ENCODE measurements at regions not wholly inside any gene's neighbourhood (a gene's known extent, or its start where the extent isn't known, plus 50 kb on each side); places are given as distances from the start of the nearest gene placed in this dataset.
"Not testable (repeated sequence)": the region's sequence is repeated elsewhere in the genome, so short reads cannot be mapped to it uniquely, and the experiment has no call there.

- DNase-seq (ENCODE audit: low spot score), result no peak
Observed at GRCh38 chr1:166698771-166699170, 140.5 kb upstream of the POGK start.

GRCh38 chr1:166699613-166700012 is 139.7 kb upstream of the POGK start:
- no peak for DNase-seq (ENCODE audit: low spot score)

GRCh38 chr1:166700696-166701095 is 138.6 kb upstream of the POGK start:
- DNase-seq (ENCODE audit: low spot score), result no peak

- DNase-seq (ENCODE audit: low spot score), result no peak
Observed at GRCh38 chr1:166701603-166702100, 137.6 kb upstream of the POGK start.

- no peak for DNase-seq (ENCODE audit: low spot score)
Observed at GRCh38 chr1:166703141-166703540, 136.1 kb upstream of the POGK start.

GRCh38 chr1:166703726-166704462 is 135.4 kb upstream of the POGK start:
- DNase-seq (ENCODE audit: low spot score), result no peak

- no peak for DNase-seq (ENCODE audit: low spot score)
Observed at GRCh38 chr1:166705376-166706289, 133.6 kb upstream of the POGK start.

GRCh38 chr1:166716620-166717019 is 122.7 kb upstream of the POGK start:
- DNase-seq (ENCODE audit: low spot score), result no peak

- DNase-seq (ENCODE audit: low spot score), result no peak
Observed at GRCh38 chr1:166721145-166721544, 118.1 kb upstream of the POGK start.

GRCh38 chr1:166730299-166730888 is 108.9 kb upstream of the POGK start:
- DNase-seq (ENCODE audit: low spot score), result no peak

- no peak for DNase-seq (ENCODE audit: low spot score)
Observed at GRCh38 chr1:166738140-166738539, 101.1 kb upstream of the POGK start.

- no peak for DNase-seq (ENCODE audit: low spot score)
Observed at GRCh38 chr1:166738873-166739272, 100.4 kb upstream of the POGK start.

GRCh38 chr1:166740668-166741276 is 98.5 kb upstream of the POGK start:
- no peak for DNase-seq (ENCODE audit: low spot score)

GRCh38 chr1:166763318-166763717 is 76.0 kb upstream of the POGK start:
- no peak for DNase-seq (ENCODE audit: low spot score)

- DNase-seq (ENCODE audit: low spot score), result no peak
Observed at GRCh38 chr1:166766942-166767341, 72.3 kb upstream of the POGK start.

GRCh38 chr1:166784646-166785045 is 54.6 kb upstream of the POGK start:
- not testable (repeated sequence) for DNase-seq (ENCODE audit: low spot score)

- DNase-seq (ENCODE audit: low spot score), result no peak
Observed at GRCh38 chr1:166785987-166786386, 53.3 kb upstream of the POGK start.

GRCh38 chr1:166789286-166789685 is 50.0 kb upstream of the POGK start:
- DNase-seq (ENCODE audit: low spot score), result no peak

All from LoVo (cell line).